ENCODE measurements at regions not wholly inside any gene's neighbourhood (a gene's known extent, or its start where the extent isn't known, plus 50 kb on each side); places are given as distances from the start of the nearest gene placed in this dataset.

GRCh38 chr10:120641695-120642094, 184.7 kb downstream of the PLPP4 start:
- no peak for DNase-seq

GRCh38 chr10:120643351-120643750, 186.3 kb downstream of the PLPP4 start:
- DNase-seq: no peak

GRCh38 chr10:120644556-120645410, 187.8 kb downstream of the PLPP4 start:
- no peak for DNase-seq

- DNase-seq: no peak
Measured at GRCh38 chr10:120646159-120646732, 189.2 kb downstream of the PLPP4 start.

- DNase-seq: no peak
Measured at GRCh38 chr10:120646738-120647456, 189.9 kb downstream of the PLPP4 start.

GRCh38 chr10:120650705-120651399, 193.8 kb downstream of the PLPP4 start:
- DNase-seq: no peak

GRCh38 chr10:120656107-120656506, 195.1 kb upstream of the WDR11 start:
- DNase-seq: no peak

GRCh38 chr10:120657371-120657770, 193.8 kb upstream of the WDR11 start:
- no peak for DNase-seq

- DNase-seq: no peak
Measured at GRCh38 chr10:120658943-120659885, 191.9 kb upstream of the WDR11 start.

GRCh38 chr10:120666308-120666707, 184.9 kb upstream of the WDR11 start:
- no peak for DNase-seq

- DNase-seq: no peak
Measured at GRCh38 chr10:120667276-120667675, 183.9 kb upstream of the WDR11 start.

- no peak for DNase-seq
Measured at GRCh38 chr10:120671491-120671890, 179.7 kb upstream of the WDR11 start.

- no peak for DNase-seq
Measured at GRCh38 chr10:120683454-120683853, 167.7 kb upstream of the WDR11 start.

- DNase-seq: no peak
Measured at GRCh38 chr10:120684226-120684625, 166.9 kb upstream of the WDR11 start.

- no peak for DNase-seq
Measured at GRCh38 chr10:120685136-120685535, 166.0 kb upstream of the WDR11 start.

GRCh38 chr10:120688928-120689327, 162.2 kb upstream of the WDR11 start:
- no peak for DNase-seq

GRCh38 chr10:120689777-120690529, 161.2 kb upstream of the WDR11 start:
- no peak for DNase-seq

GRCh38 chr10:120691625-120692024, 159.5 kb upstream of the WDR11 start:
- no peak for DNase-seq

GRCh38 chr10:120700426-120700825, 150.7 kb upstream of the WDR11 start:
- no peak for DNase-seq

- DNase-seq: no peak
Measured at GRCh38 chr10:120701381-120701780, 149.8 kb upstream of the WDR11 start.

- DNase-seq: no peak
Measured at GRCh38 chr10:120702032-120702431, 149.1 kb upstream of the WDR11 start.
